ENCODE measurements at regions not wholly inside any gene's neighbourhood (a gene's known extent, or its start where the extent isn't known, plus 50 kb on each side); places are given as distances from the start of the nearest gene placed in this dataset.

DNA sequence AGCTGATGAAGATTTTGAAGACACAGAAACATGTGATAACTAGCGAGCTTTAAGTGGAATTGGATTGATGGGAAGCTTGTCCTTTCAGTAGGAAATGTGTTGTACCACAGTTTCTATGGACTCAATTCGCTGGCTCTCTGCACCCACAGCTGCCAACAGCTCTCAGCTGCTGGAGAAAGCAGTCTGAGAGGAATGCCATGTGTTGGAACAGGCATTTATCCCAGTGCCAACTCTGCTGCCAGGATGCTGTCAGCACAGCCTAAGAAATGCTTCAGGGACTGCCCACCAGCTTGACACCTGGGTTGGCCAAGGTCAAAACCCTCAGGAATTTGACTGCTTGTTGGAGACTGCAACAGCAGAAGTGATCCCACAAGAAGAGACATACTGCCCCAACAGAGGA lies 193.0 kb upstream of the THSD7B start:
- no peak for DNase-seq (ENCODE audit: low spot score)
- no peak for FAIRE-seq

DNA sequence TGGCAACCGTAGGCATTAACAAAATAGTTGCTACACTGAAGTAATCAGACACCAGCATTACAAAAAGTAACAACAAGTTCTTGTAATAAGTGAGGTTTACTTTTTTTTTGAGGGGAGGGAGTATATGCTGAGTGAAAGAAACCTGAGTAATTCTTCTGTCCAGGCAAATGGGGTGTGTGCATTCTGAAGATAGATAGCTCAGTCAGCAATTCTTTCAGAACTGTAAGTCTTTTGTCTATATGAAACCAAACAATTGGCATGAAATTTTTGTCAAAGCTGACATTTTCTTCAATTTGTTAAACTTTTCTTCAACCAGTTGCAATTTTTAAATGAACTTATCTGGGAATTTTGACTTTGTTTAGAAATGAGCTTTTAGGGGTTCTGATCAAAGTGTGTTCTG lies 208.1 kb upstream of the THSD7B start:
- DNase-seq (ENCODE audit: low spot score) (no peak), FAIRE-seq (no peak)

DNA sequence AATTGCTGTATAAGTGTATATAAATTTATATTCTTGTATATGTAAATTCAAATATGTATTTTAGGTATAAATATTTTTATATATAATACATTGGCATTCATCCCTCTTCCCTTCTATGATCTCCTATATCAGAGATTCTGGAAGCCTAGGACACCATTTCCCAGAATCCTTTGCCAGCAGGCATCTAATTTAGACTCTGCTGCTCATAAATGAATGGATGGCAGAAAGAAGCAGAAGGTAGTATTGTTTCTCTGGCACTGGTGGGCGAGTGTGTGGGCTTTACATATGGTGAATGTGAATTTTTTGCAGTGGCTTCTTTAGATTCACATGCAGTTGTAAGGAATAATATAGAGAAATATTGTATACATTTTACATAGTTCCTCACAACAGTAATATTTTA lies 215.2 kb upstream of the THSD7B start:
- FAIRE-seq (no peak), DNase-seq (ENCODE audit: low spot score) (no peak)

DNA sequence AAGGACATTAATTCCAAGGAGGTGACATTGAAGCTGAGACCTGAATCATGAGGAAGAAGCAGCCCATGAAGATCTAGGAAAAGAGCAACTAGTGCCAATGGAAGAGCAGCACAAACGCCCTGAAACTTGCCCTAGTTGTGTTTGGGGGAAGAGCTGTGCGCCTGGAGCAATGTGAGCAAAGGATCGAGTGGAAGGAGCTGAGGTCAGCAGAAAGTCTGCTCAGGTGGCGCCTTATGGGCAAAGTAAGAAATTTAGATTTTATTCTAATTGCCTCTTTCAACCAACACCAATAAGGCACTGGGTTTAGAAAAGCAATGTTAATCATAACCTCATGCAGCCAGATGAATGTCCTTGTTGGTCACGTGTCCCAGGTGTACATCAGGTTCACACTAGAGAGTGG lies 226.0 kb upstream of the THSD7B start:
- FAIRE-seq (no peak), DNase-seq (ENCODE audit: low spot score) (no peak)

GRCh38 chr2:136538489-136538888 lies 226.9 kb upstream of the THSD7B start:
- FAIRE-seq, result no peak
- DNase-seq (ENCODE audit: low spot score), result no peak

DNA sequence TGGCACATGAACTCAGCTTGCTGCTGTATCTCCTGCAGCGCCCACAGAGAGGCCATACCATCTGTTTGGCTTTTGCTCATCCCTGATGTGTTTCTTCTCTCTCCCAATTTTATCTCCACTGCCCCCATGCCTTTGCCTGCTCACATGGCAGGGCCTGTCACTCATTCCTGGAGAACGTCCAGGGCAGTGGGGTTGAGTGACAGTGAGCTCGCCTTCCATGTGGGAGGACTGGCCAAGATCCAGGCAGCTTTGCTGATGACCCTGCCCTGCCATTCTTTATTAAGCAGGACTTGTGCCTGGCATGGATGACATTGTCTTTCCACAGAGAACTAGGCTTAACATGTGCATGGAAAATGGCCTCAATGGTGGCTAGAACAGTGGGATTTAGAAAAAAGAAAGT lies 230.5 kb upstream of the THSD7B start:
- FAIRE-seq, result no peak
- no peak for DNase-seq (ENCODE audit: low spot score)

- FAIRE-seq (no peak), DNase-seq (ENCODE audit: low spot score) (no peak)
Measured at GRCh38 chr2:136532171-136532570, 233.2 kb upstream of the THSD7B start.

DNA sequence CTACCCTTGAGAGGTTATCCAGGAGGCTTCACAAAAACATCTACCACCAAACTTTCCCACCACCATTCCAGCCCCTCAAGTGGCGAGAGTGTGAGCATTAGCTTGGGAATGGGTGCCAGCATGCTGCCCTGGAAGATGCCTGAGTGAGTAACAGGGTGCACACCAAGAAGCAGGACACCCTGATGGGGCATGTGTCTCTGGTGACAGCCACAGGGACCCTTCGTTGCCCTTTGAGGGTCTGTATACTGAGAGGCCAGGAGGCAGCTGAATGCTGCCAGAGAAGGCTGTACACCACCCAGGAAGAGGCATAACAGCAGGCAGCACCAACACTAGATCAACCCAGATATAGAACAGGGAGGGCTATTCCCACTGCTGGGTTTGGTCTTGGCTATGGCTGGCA lies 233.6 kb upstream of the THSD7B start:
- FAIRE-seq (no peak), DNase-seq (ENCODE audit: low spot score) (no peak)

DNA sequence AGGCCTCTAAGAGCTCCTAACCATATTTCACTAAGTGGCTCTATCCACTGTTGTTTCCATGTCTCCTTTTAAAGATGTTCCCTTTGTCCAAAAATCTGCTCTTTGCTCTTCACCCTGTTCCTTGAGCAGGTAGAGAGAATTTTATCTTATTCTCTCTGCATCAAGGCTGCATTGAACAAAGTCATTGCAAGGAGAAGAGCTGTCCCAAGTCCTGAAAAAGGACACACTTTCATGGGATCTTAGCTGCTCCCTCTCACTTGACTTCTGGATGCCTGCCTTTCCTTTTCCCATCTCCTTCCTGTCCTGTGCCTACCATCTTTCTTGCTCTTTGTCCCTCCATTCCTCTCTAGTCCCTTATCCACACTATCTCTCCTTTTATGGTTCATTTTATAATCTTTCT lies 235.2 kb upstream of the THSD7B start:
- no peak for FAIRE-seq
- DNase-seq (ENCODE audit: low spot score), result no peak

- DNase-seq (ENCODE audit: low spot score), result no peak
- no peak for FAIRE-seq
Measured at GRCh38 chr2:136527560-136527959, 237.8 kb upstream of the THSD7B start.

- no peak for DNase-seq (ENCODE audit: low spot score)
- no peak for FAIRE-seq
Measured at GRCh38 chr2:136522724-136523123, 242.6 kb upstream of the THSD7B start.

DNA sequence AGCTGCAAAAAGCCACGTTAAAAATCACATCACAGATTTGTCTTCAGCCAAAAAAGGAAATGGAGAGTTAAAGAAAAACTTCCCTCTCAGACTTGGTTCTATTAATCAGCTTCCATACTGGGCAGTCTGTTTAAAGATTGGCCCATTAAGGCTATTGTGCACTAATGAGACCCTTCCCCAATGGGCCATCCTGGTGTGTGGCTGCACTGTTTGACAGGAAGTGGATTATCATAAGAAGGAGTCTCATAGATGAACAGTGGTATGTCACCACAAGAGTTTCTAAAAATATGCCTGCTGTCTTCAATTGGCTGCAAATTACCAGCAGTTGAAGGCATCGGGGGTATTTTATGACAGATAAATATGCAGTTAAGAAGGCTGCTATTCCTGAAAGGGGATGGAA lies 247.6 kb upstream of the THSD7B start:
- no peak for DNase-seq (ENCODE audit: low spot score)

DNA sequence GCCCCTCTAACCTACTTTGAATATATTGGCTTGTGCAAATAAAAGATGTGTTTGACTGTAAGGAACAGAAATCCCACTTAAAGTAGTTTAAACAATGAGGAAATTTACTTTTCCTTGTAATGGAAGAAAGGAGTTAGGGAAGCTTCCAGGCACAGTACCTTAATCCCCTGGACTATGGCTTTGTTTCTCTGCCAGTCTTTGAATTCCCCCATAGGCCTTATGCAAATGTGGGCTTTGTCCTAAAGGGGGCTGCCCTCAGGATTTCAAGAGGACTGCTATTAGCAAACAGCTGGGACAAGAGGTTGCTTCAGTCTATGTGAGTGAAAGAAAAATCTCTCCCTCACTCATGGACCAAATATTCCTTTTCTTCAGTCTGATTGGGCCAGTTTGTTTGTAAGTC lies 255.1 kb upstream of the THSD7B start:
- FAIRE-seq (no peak), DNase-seq (ENCODE audit: low spot score) (no peak)

More for the DNA sequence above, 247.6 kb upstream of the THSD7B start:
- FAIRE-seq, result no peak

DNA sequence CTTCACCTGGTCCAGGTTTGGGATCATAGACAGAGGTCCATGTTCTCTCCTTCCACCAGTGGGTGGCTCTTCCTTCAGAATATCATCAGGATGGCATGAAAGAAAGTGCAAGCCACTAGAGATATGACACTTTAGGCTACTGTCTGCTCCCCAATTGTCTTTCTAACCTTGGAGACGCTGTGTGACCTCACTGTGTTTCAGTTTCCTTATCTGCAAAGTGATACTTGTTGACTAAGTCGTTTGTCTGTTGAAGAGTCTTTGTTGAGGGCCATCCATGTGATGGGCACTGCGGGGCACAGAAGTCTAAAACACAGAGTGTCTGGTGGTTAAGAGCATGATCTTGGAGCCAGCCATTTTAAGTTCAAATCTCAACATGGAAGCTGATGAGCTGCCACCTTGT lies 259.9 kb upstream of the THSD7B start:
- DNase-seq (ENCODE audit: low spot score) (no peak), FAIRE-seq (no peak)

- FAIRE-seq (no peak), DNase-seq (ENCODE audit: low spot score) (no peak)
Measured at GRCh38 chr2:136502660-136503059, 262.7 kb upstream of the THSD7B start.

GRCh38 chr2:136497709-136498108 lies 267.6 kb upstream of the THSD7B start:
- DNase-seq (ENCODE audit: low spot score) (no peak), FAIRE-seq (no peak)

- DNase-seq (ENCODE audit: low spot score) (no peak), FAIRE-seq (no peak)
Measured at GRCh38 chr2:136496966-136497365, 268.4 kb upstream of the THSD7B start.

DNA sequence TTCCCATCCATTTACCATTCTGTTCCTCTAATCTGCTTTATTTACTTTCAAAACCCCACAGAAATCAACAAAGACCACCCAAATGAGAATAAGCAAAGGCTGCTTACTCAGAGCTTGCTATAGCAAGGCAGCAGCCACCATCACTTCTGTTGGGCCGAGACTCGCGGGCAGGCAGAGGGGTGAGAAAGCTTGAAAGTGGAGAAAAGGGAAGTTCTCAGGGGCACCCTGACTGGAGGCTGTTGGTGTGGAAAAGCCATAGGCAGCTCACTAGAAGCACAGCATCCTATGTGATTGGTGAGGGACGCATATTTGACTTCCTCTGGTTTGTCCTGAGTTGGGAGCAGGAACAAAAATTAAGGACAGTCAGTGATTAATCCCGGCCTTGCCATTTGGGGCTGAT lies 269.7 kb upstream of the THSD7B start:
- DNase-seq (ENCODE audit: low spot score), result no peak
- no peak for FAIRE-seq

GRCh38 chr2:136492901-136493300 lies 272.4 kb upstream of the THSD7B start:
- no peak for DNase-seq (ENCODE audit: low spot score)
- no peak for FAIRE-seq

DNA sequence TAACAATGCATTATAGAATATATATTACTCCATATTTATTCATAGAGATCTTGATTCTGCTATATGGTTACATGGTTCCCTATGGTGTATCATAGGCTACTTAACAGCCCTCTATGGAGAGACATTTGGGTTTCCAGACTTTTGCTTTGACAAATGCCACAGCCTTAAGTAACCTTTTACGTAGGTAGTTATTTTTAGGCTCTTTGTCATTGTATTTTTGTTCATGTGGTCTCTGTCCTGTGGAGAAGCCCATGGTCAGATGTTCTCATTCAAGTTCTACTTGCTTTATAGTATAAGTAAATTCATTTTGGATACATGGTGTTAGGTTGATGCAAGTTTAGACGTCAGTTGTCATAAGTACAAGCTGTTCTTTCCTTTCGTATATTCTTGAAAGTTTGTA lies 275.2 kb upstream of the THSD7B start:
- no peak for FAIRE-seq

DNA sequence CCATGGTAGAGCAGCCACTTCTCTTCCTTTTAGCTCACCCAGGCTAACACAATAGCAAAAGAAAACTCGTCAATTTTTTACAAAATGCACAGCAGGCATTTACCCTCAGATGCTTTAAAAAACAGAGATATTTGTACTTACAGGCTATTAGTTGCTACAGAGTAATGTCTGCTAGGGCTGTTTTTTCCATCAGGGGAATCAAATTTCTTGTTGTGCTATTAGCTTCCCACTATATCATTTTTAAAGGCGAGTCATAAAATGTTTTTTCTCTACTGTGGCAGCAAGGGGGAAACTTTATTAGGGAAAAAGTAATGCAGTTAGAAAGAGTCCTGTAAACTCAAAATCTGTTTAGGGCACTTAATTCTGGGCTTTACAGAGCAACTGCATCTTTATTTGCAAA lies 277.9 kb upstream of the THSD7B start:
- no peak for FAIRE-seq
- no peak for DNase-seq (ENCODE audit: low spot score)

More for the DNA sequence above, 275.2 kb upstream of the THSD7B start:
- no peak for DNase-seq (ENCODE audit: low spot score)

GRCh38 chr2:136486115-136486514 lies 279.2 kb upstream of the THSD7B start:
- DNase-seq (ENCODE audit: low spot score) (no peak), FAIRE-seq (no peak)

DNA sequence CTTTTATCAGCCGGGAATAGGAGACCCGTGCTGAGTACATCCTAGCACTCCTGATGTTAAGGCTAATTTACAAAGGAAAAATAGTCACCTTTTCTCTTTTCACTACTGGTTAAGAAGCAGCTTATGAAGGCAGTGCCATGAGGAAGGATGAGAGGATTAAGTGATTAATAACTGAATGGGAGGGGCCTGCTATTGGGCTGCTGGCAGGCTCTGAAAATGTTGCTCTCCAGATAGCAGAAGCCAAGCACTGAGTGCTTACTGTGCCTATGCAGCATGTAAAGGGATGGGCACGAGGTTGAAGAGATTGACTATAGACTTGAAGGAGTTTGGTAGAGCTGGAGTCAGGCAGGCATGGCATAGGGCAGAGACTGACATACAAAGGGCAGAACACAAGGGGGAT lies 282.4 kb upstream of the THSD7B start:
- FAIRE-seq, result no peak

GRCh38 chr2:136482006-136482405 lies 283.3 kb upstream of the THSD7B start:
- FAIRE-seq, result no peak

More for the DNA sequence above, 282.4 kb upstream of the THSD7B start:
- no peak for DNase-seq (ENCODE audit: low spot score)

More at GRCh38 chr2:136482006-136482405, 283.3 kb upstream of the THSD7B start:
- no peak for DNase-seq (ENCODE audit: low spot score)

Measured in RCC 7860 (cell line).